Activated T-cell treated with anti-CD3 and anti-CD28 coated beads, Interleukin-2, amount 50 U/mL, for 48 hours (primary cell): ENCODE measurements at regions not wholly inside any gene's neighbourhood (a gene's known extent, or its start where the extent isn't known, plus 50 kb on each side); places are given as distances from the start of the nearest gene placed in this dataset.
"Not testable (repeated sequence)": the region's sequence is repeated elsewhere in the genome, so short reads cannot be mapped to it uniquely, and the experiment has no call there.

Experiments used
- DNase-seq, 2 experiments: peaks; one replicate each; pipeline ENCODE4 v3.0.0-alpha.2; 2020

- no peak for DNase-seq
Measured at GRCh38 chr7:42720991-42721796, 190.7 kb downstream of the C7orf25 start.

- no peak for DNase-seq
Measured at GRCh38 chr7:42720012-42720411, 191.9 kb downstream of the C7orf25 start.

GRCh38 chr7:42718466-42718865 is 193.4 kb downstream of the C7orf25 start:
- not testable (repeated sequence) for DNase-seq

- DNase-seq, result no peak
Measured at GRCh38 chr7:42714356-42714755, 197.5 kb downstream of the C7orf25 start.

GRCh38 chr7:42709284-42709683 is 202.6 kb downstream of the C7orf25 start:
- no peak for DNase-seq

- no peak for DNase-seq
Measured at GRCh38 chr7:42704710-42705109, 207.2 kb downstream of the C7orf25 start.

GRCh38 chr7:42702647-42703046 is 209.2 kb downstream of the C7orf25 start:
- no peak for DNase-seq

- DNase-seq, result no peak
Measured at GRCh38 chr7:42700406-42701327, 211.2 kb downstream of the C7orf25 start.

GRCh38 chr7:42699380-42700178 is 212.3 kb downstream of the C7orf25 start:
- no peak for DNase-seq

- no peak for DNase-seq
Measured at GRCh38 chr7:42698600-42699374, 213.1 kb downstream of the C7orf25 start.

GRCh38 chr7:42694894-42695507 is 216.9 kb downstream of the C7orf25 start:
- no peak for DNase-seq

- DNase-seq, result no peak
Measured at GRCh38 chr7:42693722-42694121, 218.1 kb downstream of the C7orf25 start.

- DNase-seq, result no peak
Measured at GRCh38 chr7:42692621-42693020, 219.2 kb downstream of the C7orf25 start.

GRCh38 chr7:42690794-42691639 is 220.9 kb downstream of the C7orf25 start:
- no peak for DNase-seq

GRCh38 chr7:42689626-42690025 is 222.2 kb downstream of the C7orf25 start:
- no peak for DNase-seq

GRCh38 chr7:42688056-42688371 is 223.9 kb downstream of the C7orf25 start:
- DNase-seq, result no peak

- DNase-seq, result no peak
Measured at GRCh38 chr7:42687211-42688055, 224.4 kb downstream of the C7orf25 start.

- DNase-seq, result no peak
Measured at GRCh38 chr7:42686594-42687156, 225.2 kb downstream of the C7orf25 start.

- DNase-seq, result no peak
Measured at GRCh38 chr7:42685911-42686310, 226.0 kb downstream of the C7orf25 start.
